ENCODE measurements at regions not wholly inside any gene's neighbourhood (a gene's known extent, or its start where the extent isn't known, plus 50 kb on each side); places are given as distances from the start of the nearest gene placed in this dataset.

- TF ChIP-seq CTCF (IDR thresholded peaks at IDR 0.05) (no peak), POLR2AphosphoS5 (IDR thresholded peaks at IDR 0.05) (no peak), EP300 (IDR thresholded peaks at IDR 0.05) (no peak), POLR2A (IDR thresholded peaks at IDR 0.05) (no peak)
These were observed 305.3 kb upstream of the HNRNPA3 start for GRCh38 chr2:176907341-176907740.

All from stomach (tissue), 4 donors.